ENCODE measurements at regions not wholly inside any gene's neighbourhood (a gene's known extent, or its start where the extent isn't known, plus 50 kb on each side); places are given as distances from the start of the nearest gene placed in this dataset.

DNA sequence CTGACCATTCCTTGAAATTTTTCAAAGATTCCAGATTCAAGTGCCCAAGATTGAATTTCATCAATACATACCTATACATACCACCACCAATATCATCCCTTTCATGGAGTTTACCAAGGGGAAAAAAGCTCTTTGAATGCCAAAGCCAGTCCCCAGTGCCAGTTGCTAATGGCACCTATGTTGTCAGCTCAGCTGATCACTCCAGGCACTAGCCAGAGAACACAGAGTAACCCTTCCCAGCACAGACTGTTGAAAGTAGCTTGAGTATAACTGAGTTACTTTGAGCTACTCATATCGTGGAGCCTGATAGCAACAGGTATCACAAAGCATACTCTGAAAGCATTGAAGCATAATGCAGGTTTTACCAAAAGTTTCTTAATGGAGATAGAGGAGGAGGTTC, 133.9 kb upstream of the NFIA start (continued):
- no peak for TF ChIP-seq CHD7 (IDR thresholded peaks at IDR 0.05; ENCODE audit: insufficient replicate concordance, low read length)
- TF ChIP-seq RAD21 (IDR thresholded peaks at IDR 0.05 in 1 of 2, conservative IDR thresholded peaks at IDR 0.05 in 1 of 2; ENCODE audit: low read depth in 2 of 2, low read length in 2 of 2): no peak
- no peak for TF ChIP-seq SIN3A (conservative IDR thresholded peaks at IDR 0.05 in 1 of 2, IDR thresholded peaks at IDR 0.05 in 1 of 2; ENCODE audit: low read depth in 1 of 2, low read length in 2 of 2)
- TF ChIP-seq MAFK (IDR thresholded peaks at IDR 0.05; ENCODE audit: low read depth, low read length): no peak
